CD4-positive, alpha-beta T cell treated with Interleukin-4 for 4 hours (primary cell): ENCODE measurements at regions not wholly inside any gene's neighbourhood (a gene's known extent, or its start where the extent isn't known, plus 50 kb on each side); places are given as distances from the start of the nearest gene placed in this dataset.
"Not testable (repeated sequence)": the region's sequence is repeated elsewhere in the genome, so short reads cannot be mapped to it uniquely, and the experiment has no call there.

ENCODE experiments used
- DNase-seq: peaks from one replicate; pipeline ENCODE4 v3.0.0-alpha.2; 2020

DNA sequence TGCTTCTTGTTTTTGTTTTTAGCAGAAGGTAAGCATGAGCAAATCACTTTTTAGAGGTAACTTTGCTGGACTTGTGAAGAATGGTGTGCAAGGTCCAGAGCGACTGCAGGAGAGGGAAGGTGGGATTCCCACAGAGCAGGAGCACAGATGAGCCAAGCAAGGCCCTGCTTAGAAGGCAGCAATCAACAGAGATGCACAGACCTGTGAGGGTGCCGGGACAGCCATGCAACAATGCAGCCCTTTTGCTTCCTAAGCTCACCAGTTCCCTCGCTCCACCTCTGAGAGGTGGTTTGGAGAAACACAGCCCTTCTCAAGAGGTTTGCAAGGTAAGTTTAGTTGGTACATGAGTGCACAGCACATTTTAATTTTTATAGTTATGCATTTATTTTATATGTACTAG is 85.1 kb upstream of the FBXO28 start:
- not testable (repeated sequence) for DNase-seq

DNA sequence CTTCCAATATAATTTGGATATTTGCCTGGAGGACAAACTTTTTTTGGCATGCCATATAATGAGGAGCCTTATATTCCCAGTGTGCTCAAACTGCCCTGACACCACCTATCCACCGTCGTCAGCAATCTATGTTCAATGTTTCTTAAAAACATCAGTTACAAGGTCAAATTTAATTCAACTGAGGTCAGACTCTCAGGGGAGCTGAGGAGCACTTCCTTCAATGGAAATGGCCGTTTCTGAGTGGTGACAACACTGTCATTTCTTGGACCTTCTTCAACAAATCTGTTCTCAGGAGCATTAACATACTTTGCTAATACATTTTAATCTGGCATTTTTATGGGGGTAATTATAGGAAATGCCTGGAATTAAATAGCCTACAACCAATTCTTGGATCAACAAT is 90.8 kb upstream of the FBXO28 start:
- not testable (repeated sequence) for DNase-seq

DNA sequence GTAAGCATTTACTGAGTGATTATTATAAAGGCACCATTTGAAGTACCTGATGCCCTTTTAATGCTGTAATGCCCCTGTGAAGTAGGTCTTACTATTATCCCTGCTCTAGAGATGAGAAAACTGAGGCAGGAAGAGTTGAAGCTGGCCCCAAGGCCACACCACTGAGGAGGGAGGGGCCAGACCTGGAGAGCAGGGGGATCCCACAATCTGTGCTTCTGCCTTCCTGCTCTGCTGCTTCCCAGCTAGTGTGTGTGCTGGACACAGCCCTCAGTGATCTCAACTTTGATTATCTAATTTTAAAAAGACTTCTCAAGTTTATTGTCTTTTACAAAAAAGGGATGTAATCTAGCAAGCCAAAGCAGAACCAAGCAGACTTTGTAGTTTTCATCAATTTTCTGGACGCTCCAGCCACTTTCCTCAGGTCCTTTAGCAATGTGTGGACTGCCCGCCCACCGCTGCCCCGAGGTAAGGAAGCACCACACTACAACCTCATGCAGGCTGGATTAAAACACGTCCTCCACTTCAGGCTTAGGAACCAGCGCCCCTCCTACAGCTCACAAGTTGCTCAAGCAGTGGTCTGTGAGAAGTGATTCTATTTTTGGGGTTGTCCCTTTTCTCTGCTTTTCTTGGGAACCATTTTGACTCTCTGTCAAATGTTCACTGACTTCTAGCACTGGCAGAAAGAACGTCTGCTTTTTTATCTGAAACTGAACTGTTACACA is 91.5 kb upstream of the FBXO28 start:
- DNase-seq, result not testable (repeated sequence)

DNA sequence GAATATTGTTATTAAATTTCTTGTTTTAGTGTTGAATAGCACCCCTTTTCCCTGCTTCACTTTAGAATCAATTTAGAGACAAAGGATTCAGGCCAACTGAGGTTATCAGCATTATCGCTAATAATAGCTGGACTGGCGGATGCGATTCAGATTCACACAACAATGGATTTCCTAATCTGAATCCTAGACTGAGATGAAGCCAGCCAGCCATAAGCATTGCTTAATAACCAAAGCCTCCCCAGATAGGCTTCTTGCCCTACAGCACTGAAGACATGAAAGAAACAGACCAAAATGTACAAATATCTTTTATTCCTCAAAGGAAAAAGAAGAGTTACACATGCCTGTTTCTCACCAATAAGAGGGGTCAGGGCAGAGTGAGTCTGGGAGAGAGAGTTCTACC is 94.0 kb upstream of the FBXO28 start:
- DNase-seq, result not testable (repeated sequence)

DNA sequence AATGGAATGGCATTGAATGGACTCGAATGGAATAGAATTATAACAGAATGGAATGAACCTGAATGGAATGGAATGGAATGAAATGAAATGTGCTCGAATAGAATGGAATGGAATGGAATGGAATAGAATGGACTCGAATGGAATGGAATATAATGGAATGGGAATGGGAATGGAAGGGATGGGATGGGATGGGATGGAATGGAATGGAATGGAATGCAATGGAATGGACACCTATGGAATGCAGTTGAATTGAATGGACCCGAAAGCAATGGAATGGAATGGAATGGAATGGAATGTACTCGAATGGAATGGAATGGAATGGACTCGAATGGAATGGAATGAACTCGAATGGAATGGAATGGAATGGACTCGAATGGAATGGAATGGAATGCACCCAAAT is 98.1 kb upstream of the FBXO28 start:
- not testable (repeated sequence) for DNase-seq

DNA sequence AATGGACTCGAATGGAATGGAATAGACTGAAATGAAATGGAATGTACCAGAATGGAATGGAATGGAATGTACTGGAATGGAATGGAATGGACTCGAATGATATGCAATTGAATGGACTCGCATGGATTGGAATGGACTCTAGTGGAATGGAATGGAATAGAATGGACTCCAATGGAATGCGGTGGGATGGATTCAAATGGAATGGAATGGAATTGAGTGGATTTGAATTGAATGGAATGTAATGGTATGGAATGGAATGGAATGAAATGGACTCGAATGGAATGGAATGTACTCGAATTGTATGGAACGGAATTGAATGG is 99.6 kb upstream of the FBXO28 start:
- DNase-seq, result no peak

DNA sequence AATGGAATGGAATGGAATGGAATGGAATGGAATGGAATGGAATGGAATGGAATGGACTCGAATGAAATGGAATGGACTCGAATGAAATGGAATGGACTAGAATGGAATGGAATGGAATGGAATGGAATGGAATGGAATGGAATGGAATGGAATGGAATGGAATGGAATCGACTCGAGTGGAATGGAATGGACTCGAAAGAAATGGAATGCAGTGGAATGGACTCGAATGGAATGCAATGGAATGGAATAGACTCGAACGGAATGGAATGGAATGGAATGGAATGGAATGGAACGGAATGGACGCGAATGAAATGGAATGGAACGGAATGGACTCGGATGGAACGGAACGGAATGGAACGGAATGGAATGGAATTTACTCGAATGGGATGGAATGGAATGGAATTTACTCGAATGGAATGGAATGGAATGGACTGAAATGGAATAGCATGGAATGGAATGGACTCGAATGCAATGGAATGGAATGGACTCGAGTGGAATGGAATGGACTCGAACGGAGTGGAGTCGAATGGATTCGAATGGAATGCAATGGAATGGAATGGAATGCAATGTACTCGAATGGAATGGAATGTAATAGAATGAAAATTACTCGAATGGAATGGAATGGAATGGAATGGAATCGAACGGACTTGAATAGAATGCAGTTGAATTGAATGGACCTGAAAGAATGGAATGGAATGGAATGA is 100.1 kb upstream of the FBXO28 start:
- DNase-seq, result not testable (repeated sequence)

DNA sequence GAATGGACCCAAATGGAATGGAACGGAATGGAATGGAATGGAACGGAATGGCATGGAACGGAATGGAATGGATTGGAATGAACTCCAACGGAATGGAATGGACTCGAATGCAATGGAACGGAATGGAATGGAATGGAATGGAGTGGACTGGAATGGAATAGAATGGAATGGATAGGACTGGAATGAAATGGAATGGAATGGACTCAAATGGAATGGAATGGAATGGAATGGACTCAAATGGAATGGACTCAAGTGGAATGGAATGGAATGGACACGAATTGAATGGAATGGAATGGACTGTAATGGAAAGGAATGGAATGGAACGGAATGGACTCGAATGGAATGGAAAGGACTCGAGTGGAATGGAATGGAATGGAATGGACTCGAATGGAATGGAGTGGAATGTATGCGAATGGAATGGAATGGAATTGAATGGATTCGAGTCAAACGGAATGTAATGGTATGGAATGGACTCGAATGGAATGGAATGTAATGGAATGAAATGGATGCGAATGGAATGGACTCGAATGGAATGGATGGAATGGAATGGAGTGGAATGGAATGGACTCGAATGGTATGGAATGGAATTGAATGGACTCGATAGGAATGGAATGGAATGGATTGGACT is 101.0 kb upstream of the FBXO28 start:
- not testable (repeated sequence) for DNase-seq

DNA sequence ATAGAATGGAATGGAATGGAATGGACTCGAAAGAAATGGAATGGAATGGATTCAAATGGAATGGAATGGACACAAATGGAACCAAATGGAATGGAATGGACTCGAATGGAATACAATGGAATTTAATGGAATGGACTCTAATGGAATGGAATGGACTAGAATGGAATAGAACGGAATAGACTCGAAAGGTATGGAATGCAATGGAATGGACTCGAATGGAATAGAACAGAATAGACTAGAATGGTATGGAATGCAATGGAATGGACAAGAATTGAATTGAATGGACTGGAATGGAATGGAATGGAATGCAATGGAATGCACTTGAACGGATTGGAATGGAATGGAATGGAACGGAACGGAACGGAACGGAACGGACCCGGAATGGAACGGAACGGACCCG is 101.7 kb upstream of the FBXO28 start:
- not testable (repeated sequence) for DNase-seq

DNA sequence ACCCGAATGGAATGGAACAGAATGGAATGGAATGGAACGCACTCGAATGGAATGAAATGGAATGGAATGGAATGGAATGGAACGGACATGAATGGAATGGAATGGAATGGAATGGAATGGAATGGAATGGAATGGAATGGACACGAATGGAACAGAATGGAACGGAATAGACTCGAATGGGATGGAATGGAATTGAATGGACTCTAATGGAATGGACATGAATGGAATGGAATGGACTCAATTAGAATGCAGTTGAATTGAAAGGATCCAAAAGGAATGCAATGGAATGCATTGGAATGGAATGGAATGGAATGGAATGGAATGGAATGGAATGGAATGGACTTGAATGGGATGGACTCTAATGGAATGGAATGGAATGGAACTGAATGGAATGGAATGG is 102.2 kb upstream of the FBXO28 start:
- not testable (repeated sequence) for DNase-seq

DNA sequence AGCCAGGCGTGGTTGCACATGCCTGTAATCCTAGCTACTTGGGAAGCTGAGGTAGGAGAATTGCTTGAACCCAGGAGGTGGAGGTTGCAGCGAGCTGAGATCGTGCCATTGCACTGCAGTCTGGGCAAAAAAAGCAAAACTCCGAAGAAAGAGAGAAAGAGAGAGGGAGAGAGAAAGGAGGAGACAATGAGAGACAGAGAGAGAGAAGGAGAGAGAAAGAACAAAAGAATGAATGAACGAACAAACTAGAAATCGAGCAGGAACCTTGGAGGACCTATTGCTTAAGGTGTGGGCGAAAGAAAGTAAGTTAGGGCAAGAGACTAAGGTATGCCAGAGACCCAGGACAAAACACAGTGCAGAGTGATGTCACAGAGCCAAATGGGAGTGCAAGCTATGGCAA is 102.8 kb upstream of the FBXO28 start:
- DNase-seq, result not testable (repeated sequence)

DNA sequence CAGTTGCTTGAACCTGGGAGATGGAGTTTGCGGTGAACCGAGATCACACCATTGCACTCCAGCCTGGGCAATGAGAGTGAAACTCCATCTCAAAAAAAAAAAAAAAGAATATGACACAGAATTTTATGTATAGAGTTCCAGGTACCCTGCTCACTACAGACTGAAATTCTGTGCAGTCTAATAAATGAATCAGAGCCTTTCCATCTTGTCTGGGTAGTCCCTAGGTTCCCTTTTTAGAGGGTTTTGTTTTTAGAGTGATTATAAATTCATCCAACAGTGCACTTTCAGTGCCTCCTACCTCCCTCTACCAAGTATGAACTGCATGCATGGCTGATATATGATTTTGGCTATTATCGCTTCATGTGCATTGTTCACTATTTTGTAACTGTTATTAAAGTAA is 107.9 kb upstream of the FBXO28 start:
- DNase-seq, result not testable (repeated sequence)

DNA sequence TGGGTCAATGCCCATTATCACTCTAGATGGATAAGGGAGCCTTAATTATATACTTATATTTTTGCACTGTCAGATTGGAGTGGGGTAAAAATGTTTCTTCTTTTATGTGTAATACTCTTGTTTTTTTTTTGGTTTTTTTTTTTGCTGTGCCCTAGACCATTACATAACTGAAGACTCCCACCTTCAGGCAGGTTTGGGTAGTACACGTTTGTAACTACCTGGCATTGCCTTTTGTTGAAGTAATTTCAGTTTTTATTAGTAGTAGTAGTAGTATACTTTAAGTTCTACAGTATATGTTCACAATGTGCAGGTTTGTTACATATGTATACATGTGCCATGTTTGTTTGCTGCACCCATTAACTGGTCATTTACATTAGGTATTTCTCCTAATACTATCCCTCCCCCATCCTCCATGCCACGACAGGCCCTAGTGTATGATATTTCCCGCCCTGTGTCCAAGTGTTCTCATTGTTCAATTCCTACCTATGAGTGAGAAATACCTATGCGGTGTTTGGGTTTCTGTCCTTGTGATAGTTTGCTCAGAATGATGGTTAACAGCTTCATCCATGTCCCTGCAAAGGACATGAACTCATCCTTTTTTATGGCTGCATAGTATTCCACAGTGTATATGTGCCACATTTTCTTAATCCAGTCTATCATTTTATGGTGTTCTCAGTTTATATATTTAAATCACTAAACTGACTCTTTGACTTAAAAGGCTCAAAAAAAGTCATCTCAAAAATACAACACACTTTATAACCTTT is 109.2 kb upstream of the FBXO28 start:
- peak; percentile 45 for DNase-seq

DNA sequence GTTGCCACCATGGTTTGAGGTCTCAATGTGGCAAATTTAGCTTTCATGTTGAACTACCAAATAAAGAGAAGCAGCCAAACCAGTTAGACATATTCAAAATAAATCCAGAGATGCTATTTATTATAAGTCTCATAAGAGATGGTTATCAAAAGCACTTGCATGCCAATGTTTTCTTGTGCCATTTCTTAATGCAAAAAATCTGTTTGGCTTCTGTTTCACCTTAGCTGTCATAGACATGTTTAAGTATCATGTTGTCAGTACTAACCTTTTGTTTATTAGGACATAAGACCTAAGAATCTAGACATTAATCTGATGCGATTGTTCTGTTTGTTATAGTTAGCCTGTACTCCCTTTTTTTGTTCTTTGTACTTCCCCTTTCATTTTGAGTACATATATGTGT is 110.0 kb upstream of the FBXO28 start:
- DNase-seq, result not testable (repeated sequence)

DNA sequence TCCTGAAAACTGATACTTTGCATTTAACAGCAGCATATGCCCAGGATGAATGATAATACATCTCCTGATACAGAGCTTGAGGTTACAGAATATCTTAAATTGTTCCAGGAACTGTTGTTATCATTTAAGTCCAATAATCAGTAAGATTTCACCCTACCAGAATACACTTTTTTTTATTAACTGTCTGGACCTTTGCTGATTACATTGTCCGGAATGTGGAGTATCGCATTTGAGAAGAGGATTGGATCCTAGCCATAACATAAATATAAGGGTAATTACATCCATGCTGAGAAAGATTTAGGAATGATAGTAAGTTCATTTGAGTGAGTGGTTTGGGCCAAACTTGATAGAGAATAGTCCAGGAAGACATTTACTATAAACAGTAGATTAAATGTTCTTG is 112.2 kb upstream of the FBXO28 start:
- DNase-seq, result not testable (repeated sequence)

DNA sequence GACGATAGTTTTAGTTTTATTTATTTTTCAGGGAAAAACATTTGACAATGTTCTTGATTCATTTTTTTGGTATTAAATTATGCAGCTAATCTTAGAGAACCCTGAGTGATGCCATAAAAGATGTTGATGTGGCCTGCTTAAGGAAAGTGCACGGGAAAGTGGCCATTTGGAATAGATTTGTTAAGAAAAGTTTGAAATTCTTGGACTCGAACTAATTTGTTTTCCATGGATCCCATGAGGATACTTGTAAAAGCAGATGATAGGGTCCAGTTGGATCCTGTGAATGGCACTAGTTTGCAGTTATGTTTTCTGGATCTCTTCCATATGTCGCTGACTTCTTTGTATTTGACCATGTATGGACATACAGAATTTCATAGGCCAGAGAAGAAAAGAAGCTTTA is 114.2 kb upstream of the FBXO28 start:
- not testable (repeated sequence) for DNase-seq

DNA sequence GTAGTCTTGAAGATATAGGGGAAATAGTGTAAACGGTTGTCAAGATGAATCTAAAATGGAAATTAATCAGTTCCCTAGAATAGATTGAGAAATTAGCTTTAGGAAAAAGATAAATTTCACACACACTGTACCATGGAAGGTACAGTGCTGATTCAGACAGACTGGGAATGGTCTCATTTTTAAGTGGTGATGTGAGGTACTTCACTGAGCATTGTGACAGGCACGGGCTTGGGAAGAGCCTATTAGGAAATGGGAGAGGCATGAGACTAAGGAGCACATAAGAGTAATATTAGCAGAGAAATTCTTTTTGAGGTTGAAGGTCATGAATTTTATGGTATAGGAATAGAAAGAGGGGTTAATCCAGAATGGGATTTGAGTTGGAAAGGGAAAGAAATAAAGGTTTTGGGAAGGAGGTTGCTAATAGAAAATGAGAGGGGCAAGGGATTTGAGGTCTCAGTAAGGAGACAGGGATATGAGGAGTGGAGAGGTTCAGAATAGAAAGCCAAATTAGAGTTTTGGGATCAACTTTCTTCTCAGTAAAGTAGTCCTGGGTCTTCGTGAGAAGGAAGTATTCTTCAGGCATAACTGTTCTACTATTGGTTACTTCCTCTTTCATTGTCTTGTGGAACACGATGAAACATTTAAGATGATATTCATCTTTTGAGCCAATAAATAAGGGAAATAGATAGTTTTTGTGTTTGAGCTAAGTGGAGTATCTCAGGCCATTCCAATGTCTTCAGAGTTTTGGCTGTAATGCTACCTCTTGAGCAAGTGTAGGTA is 115.0 kb upstream of the FBXO28 start:
- DNase-seq, result not testable (repeated sequence)

DNA sequence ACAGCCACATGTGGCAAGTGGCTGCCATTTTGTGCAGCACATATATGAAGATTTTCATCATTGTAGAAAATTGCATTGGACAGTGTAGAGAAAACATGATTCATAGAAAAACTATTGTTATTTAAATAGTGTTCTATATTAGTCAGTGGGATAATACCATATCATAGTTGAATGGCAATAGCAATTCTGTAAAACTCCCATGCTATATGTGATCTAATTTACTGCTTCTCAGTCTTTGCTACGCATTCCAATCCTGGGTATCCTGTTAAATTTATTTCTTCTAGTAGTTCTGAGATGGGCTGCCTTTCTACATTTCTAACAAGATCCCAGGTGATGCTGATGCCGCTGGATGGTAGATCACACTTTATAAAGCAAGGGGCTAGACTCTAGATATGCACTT is 117.5 kb upstream of the FBXO28 start:
- DNase-seq, result not testable (repeated sequence)

DNA sequence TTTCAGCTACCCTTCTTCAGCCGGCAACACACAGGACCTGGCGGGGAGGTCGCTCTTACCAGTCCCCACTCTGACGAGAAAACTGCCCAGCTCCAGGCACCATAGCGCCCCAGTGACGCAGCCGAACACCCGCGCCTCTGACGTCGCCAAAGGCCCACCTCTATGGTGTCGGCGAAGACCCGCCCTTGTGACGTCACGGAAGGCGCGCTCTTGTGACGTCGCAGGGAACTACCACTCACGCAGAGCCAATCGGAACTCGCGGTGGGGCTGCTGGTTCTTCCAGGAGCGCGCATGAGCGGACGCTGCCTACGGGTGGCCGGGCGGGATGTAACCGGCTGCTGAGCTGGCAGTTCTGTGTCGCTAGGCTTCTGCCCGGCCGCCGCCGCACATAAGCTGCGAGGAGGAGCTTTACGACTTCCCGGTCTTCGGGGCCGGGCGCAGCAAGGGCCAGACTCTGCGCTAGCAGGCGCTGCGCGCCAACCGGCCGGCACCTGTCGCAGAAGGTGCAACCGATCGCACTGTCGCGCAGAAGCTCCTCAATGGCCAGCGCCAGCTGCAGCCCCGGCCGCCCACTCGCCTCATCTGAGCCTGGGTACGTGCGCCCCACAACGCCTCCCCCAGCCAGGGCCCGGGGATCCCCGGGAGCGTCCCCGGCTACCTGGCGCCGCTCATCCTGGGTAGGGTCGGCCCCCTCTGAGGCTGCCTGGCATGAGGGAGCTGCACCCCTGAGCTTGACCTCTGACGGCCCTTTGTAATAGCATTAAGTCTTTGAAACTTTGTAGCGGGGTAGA is 121.3 kb upstream of the FBXO28 start:
- peak; percentile 100 for DNase-seq

DNA sequence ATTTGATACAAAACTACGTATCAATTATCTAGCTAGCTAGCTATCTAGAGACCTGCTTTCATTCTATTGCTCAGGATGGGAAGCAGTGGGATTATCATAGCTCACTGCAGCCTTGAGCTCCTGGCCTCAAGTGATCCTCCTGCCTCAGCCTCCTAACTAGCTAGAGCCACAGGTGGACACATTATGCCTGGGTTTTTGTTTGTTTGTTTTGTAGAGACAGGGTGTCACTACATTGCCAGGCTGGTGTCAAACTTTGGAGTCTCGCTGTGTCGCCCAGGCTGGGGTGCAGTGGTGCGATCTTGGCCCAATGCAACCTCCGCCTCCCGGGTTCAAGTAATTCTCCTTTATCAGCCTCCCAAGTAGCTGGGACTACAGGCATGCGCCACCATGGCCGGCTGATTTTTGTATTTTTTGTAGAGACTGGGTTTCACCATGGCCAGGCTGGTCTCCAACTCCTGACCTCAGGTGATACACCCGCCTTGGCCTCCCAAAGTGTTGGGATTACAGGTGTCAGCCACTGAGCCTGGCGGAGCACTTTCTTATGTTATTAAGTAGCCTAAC is 122.5 kb upstream of the FBXO28 start:
- not testable (repeated sequence) for DNase-seq

DNA sequence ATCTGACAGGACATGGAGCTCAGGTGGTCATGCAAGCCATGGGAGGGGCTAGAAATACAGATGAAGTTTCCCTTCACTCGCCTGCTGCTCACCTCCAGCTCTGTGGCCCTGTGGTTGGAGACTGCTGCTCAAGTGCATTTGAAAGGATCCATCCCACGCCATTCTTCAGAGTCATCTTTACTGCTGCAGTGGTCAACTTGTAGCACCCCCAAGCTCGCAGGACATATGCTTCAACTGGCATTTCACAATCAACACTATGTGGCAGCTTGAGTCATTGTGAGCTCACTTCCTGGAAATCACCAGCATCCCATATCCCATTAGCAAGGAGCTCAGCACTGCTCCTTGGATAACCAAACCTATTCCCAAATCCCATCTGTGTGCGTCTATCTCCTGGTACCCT is 116.2 kb upstream of the TP53BP2 start:
- not testable (repeated sequence) for DNase-seq
